ENCODE measurements at regions not wholly inside any gene's neighbourhood (a gene's known extent, or its start where the extent isn't known, plus 50 kb on each side); places are given as distances from the start of the nearest gene placed in this dataset.
"Not testable (repeated sequence)": the region's sequence is repeated elsewhere in the genome, so short reads cannot be mapped to it uniquely, and the experiment has no call there.

DNA sequence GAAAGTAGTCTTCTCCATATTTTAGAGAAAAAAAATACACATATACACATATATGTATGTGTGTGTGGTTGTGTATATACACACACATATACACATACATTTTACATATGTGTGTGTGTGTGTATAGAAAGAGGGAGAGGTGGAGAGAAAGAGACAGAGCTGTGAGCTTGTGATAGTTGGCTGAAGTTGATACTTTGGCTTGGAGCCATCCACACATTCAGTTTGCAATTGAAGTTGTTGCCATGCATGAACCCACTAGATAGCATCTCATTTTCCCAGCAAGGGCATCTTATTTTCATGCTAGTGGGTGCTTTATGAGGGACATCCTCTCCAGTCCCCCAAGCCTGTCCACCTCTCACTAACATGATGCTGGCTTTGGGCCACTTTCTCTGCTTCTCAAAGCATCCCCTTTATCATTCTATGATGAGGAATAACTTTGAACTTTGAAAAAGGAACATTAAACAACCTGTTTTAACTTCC, 228.6 kb downstream of the ZNF621 start:
- DNase-seq (ENCODE audit: low read depth): no peak

DNA sequence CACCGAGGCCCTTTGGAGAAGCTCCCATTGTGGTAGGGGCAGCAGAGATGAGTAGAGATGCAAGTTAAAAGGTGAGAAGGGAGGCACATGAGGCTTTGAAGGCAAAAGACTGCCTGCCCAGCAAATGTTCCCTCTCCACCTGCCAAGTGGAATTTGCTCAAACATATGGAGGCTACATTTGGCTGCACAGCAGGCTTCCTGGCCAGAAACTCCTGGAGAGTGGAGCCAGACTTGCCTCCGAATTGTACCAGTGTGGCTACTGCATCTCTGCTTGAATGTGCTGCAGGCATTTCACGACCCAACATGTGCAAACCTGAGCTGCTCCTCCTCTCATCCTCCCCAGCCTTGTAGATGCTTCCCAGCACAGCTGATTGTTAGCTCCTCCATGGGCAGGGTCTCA, 229.2 kb downstream of the ZNF621 start:
- DNase-seq (ENCODE audit: low read depth): no peak

GRCh38 chr3:40754994-40755393, 230.2 kb downstream of the ZNF621 start:
- no peak for DNase-seq (ENCODE audit: low read depth)

DNA sequence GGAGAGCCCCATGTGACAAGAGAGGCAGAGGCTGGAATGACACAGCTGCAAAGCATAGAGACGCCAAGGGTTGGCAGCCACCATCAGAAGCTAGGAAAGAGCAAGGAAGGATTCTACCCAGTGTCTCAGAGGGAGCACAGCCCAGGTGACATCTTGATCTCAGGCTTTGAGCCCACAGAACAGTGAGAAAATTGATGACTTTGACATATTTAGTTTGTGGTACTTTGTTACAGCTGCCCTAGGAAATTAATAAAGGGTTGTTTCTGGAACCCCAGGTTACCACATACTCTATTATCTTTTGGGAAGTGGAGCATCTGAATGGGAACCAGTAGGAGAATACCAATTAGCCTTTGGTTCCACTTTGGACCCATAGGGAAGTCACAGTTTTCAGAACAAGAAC, 231.7 kb downstream of the ZNF621 start:
- no peak for DNase-seq (ENCODE audit: low read depth)

DNA sequence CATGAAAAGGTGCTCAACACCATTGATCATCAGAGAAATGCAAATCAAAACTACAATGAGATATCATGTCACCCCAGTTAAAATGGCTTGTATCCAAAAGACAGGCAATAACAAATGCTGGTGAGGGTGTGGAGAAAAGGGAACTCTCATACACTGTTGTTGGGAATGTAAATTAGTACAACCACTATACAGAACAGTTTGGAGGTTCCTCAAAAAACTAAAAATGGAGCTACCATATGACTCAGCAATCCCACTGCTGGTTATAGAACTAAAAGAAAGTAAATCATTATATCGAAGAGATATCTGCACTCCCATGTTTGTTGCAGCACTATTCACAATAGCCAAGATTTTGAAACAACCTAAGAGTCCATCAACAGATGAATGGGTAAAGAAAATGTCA, 238.0 kb downstream of the ZNF621 start:
- not testable (repeated sequence) for DNase-seq (ENCODE audit: low read depth)

GRCh38 chr3:40763807-40764206, 239.0 kb downstream of the ZNF621 start:
- DNase-seq (ENCODE audit: low read depth): peak; percentile 6

DNA sequence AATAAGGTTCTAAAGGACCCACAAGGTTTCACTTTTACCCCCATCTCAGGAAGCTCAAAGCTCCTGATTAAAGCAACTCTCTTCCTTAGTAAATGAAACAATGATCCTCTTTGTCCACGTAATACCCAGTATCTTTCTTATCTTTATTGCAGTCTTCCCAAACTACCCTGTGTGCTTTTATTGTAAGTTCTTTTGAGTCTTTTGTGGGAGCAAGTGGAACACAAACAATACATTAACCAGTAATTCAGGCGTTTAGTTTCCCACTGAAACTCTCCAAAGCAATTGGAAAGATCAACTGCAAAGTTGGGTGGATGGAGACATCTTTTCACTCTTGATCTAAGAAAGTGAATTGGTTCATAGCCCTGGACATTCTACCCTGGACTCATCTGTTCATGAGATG, 240.0 kb downstream of the ZNF621 start:
- no peak for DNase-seq (ENCODE audit: low read depth)

GRCh38 chr3:40765884-40766283, 241.1 kb downstream of the ZNF621 start:
- DNase-seq (ENCODE audit: low read depth): peak; percentile 30

DNA sequence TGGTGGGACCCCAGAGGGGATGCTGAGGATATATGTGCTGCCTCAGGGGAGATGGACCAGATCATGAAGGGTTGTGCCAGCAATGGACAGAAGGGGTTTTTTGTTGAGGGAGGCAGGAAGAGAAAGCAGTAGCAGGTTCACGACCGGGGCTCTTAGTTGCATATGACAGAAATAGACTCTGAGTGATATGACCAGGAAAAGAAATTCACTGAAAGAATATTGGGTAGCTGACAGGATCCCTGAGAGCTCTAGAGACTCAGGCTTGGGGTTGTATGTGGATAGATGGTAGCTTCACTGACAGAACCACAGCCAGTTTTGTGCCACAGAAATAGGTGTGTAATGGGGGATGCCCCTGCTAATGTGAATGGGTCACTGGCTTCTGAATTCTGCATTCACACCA, 241.6 kb downstream of the ZNF621 start:
- no peak for DNase-seq (ENCODE audit: low read depth)

DNA sequence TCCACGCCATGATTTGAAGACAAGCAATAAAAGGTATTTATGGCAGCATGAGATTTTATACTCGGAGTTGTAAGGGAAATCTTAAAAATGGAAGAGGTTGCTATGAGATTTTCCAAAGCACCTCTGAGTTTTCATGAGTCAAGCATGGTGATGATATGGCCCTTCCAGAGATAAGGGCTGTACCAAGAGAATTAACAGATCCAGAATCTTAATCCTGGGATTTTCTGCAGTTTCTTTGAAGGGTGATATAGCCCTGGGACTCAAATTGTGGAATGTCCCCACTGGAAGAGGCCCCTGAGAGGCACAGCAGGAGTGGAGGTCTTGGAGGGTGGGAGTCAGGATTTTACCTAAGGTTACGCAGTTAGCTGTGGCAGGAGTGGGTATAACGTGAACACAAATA, 243.3 kb downstream of the ZNF621 start:
- DNase-seq (ENCODE audit: low read depth): no peak

DNA sequence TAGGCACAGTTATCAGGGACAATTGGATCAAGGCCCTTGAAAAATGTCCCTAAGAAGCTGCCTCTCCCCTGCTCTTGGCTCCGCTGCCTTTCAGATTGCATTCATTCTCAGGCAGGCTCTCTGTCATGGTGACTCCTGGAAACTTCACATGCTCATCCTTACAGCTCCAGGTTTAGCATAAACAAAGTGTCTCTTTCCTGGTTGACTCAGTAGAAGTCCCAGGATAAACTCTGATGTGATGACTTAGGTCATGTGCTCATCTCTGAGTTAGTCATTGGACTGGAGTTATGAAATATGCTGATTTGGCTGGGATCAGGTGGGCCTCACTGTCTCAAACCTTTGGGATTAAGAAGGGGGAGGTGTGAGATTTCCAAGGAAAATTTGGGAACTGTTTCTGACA, 243.8 kb downstream of the ZNF621 start:
- DNase-seq (ENCODE audit: low read depth): peak; percentile 35

- no peak for DNase-seq (ENCODE audit: low read depth)
Observed at GRCh38 chr3:40770061-40770460, 245.3 kb downstream of the ZNF621 start.

GRCh38 chr3:40771112-40771511, 246.4 kb downstream of the ZNF621 start:
- peak; percentile 4 for DNase-seq (ENCODE audit: low read depth)

GRCh38 chr3:40779039-40779438, 254.3 kb downstream of the ZNF621 start:
- no peak for DNase-seq (ENCODE audit: low read depth)

GRCh38 chr3:40780291-40780924, 255.6 kb downstream of the ZNF621 start:
- DNase-seq (ENCODE audit: low read depth): peak; percentile 99

GRCh38 chr3:40780925-40781406, 256.2 kb downstream of the ZNF621 start:
- peak; percentile 95 for DNase-seq (ENCODE audit: low read depth)

- DNase-seq (ENCODE audit: low read depth): peak; percentile 21
Observed at GRCh38 chr3:40782111-40782721, 257.5 kb downstream of the ZNF621 start.

GRCh38 chr3:40790746-40791145, 266.0 kb downstream of the ZNF621 start:
- DNase-seq (ENCODE audit: low read depth): no peak

DNA sequence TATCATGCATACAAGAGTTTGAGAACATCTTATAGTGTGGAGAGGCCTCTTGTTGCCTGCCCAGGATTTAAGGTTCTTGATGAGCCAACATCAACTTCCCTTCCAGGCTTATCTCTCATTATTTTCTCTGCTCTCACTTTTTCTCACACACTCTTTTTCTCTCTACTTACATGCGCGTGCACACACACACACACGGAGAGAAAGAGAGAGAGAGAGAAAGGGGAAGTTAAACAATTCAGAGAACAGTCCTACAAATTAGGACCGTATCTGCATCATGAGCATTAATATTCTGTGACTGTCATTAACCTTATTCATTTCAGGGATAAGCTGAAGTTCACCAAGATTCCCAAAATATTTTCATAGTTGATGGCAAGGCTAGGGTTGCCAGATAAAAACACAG, 269.0 kb downstream of the ZNF621 start:
- no peak for DNase-seq (ENCODE audit: low read depth)

- DNase-seq (ENCODE audit: low read depth): peak; percentile 100
Observed at GRCh38 chr3:40800343-40800742, 275.6 kb downstream of the ZNF621 start.

DNA sequence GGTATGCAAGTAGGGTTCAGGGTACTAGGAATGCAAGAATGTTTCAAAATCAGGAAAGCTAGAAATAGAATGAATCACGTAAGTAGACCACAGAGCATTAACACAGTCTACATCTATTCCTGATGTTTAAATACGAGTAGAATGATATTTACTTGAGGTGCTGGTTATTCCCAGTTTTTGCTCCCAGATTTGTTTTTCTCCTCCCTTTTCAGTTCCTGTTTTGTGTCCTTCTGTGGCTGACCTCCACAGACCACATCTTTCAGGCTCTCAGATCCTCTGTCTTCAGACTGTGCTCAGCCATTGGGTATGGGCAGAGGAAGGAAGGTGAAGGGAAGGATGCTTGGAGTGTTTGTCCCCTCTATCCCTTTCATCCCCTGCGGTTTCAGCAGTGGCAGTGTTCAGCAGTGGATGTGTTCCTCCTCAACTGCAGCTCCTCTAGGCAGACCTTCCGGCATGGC, 276.6 kb downstream of the ZNF621 start:
- DNase-seq (ENCODE audit: low read depth): peak; percentile 90

DNA sequence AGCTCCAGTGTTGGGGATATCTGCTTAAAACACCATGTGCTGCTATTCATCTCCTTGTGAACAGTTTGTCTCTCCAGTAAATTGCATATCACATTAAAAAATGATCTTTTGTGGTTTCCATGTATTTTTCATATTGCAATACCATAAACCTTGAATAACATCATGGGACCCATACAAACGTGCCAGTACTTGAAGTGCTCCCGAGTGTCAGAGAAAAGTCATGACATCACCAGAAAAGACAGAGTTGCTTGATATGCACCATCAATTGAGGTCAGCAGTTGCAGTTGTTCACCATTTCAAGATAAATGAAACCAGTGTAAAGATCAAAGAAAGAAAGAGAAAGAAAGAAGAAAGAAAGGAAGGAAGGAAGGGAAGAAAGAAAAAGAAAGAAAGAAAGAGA, 278.6 kb downstream of the ZNF621 start:
- no peak for DNase-seq (ENCODE audit: low read depth)

- DNase-seq (ENCODE audit: low read depth): no peak
Observed at GRCh38 chr3:40805456-40805855, 280.7 kb downstream of the ZNF621 start.

- DNase-seq (ENCODE audit: low read depth): no peak
Observed at GRCh38 chr3:40810813-40811212, 286.1 kb downstream of the ZNF621 start.

Data from RPMI7951 (cell line).